GM18861 (cell line): ENCODE measurements at regions not wholly inside any gene's neighbourhood (a gene's known extent, or its start where the extent isn't known, plus 50 kb on each side); places are given as distances from the start of the nearest gene placed in this dataset.

ENCODE experiments used
- ATAC-seq: cut with Tn5 transposase; IDR thresholded peaks from one replicate; pipeline ENCODE4 v1.9.1; 2021; ENCODE audit not compliant: unreplicated experiment

DNA sequence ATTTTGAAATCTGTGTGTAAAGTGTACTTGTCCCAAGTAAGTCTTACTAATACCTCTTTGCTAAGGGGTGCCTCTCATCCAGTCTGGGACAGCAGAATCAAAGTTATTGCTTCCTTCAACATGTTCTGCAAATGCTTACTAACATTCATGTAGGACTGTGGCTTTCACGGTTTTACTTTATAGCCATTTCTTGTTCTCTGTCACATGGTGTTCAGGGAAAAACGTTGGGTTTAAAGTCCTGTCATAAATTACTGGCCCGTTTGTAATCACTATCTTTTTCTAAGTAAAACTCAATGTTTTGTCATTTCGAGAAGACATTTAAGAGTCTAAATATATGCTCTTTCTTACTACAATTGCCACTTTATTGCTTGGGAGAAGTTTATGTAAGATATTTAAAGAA lies 321.1 kb downstream of the STIM2 start:
- no peak for ATAC-seq

DNA sequence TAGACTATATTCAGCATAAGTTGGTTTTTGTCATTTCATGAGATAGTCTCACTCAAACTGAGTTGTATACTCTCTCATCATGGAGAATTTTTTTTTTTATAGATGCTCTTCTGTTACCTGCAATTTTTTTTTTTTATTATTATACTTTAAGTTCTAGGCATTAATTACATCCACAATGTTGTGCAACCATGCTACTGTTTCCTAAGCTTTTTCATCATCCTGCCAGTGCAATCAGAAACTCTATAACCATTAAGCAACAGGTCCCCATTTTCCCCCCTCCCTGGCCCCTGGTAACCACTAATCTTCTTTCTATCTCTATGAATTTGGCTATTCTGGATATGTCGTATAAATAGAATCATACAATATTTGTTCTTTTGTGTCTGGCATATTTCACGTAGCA lies 321.6 kb downstream of the STIM2 start:
- no peak for ATAC-seq

DNA sequence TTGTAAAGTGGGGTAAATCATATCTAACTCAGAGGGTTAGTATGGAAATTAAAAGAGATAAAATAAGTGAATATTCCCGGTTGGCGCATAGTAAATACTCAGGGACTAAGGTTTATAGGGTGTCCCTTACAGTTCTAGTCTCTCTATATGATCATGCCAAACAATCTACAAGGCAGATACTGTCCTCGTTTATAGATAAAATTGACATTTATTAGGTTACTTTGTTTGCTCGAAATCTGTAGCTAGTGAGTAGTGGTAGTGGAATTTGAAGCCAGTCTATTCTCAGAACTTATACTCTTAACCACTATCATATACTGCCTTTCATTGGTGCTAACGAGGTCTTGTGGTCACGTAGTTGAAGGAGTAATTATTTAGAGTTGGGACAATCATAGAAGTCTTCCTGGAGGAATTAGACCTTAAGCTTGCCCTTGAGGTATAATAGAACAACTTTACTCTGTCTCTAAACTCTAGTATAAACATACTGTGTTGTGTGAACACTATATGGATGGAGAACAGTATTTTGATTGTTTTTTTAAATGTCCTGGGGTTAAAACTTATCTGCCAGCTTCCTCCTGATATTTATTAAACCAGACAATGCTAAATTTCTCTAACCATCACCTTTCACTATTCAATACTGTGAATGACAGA lies 324.0 kb downstream of the STIM2 start:
- no peak for ATAC-seq

DNA sequence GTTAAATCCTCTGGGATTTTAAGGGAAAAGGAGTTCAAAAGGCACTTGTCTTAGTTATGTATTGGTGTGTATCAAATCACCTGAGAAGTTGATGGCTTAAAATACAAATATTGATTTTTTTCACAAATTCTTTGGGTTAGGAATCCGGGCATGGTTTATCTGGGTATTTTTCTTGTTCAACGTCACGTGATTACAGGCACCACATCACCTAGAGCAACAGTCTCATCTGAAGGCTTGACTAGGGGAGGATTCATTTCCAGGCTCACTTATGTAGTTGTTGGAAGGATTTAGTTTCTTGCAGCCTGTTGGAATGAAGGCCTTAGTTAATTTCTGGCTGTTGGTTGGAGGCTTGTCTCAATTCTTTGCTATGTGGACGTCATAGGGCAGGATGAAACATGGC lies 326.1 kb downstream of the STIM2 start:
- ATAC-seq = no peak

DNA sequence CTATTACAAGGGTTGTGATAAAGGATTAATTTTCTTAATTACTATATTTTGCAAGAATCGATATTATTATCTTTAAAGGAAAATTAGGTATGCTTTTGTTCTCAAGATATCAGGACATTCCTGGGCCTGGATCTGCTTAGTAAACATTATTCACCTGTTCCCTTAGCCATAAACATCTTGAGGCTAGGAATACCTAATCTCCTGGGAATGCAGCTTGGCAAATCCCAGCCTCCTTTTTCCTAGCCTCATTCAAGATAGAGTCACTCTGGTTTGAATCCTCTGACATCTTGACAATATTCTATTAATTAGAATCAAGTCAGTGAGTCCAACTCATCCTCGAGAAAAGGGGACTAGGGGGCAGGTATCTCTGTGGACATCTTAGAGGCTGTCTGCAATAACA lies 327.1 kb downstream of the STIM2 start:
- ATAC-seq = no peak

DNA sequence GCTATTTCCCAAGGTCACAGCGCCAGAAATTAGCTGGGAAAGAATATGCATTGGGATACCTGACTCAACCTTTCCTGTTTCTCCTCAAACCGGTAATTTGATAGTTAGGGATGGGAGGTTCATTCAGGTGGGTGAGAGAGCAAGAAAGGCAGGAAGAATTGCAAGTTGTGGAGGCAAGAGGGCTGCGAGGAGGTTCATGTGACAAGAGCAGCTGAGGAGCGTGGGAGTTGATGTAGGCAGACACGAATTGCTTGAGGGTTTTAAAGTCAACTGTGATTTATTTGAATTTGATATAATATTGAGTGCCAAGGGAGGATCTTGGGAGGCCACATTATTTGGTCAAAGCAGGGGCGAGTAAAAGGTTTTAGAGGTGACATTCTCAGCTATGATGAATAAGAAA lies 329.0 kb downstream of the STIM2 start:
- no peak for ATAC-seq

DNA sequence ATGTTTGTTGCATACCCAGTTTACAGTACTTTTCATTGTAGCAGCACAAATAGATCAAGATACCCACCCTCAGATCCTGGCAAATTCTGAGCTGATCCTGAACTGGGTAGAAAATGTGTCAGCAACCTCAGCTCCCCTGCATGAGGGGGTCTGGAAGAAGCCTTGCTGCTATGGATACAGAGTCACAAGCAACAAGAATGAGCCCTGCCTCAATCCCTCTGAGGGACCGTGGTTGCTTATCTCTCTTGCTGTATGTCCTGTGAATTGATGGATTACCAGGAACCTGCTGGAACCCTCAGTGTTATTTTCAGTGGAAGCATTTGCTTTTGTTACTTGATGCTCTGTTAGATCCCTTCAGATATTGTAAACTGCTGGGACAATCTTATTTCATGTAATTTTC lies 331.0 kb downstream of the STIM2 start:
- no peak for ATAC-seq

DNA sequence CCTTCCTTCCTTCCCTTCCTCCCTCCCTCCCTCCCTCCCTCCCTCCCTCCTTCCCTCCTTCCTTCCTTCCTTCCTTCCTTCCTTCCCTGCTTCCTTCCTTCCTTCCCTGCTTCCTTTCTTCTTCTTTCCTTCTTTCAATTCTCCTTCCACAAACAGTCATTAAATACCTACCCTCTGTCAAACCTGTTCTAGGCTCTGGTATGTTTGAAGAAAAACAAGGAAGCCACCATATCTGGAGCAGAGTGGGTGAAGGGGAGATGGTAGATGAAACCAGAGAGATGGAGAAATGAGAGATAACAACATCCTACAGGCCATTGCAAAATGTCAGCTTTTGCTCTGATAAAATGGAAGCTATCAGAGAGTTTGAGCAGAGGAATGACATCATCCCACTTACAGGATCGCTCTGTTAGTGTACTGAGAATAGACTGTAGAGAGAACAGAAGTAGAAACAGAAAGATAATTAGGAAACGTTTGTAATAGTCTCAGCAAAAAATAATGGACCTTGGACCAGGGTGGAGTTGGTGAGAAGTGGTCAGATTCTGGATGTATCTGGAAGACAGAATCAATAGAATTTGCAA lies 334.0 kb downstream of the STIM2 start:
- no peak for ATAC-seq

DNA sequence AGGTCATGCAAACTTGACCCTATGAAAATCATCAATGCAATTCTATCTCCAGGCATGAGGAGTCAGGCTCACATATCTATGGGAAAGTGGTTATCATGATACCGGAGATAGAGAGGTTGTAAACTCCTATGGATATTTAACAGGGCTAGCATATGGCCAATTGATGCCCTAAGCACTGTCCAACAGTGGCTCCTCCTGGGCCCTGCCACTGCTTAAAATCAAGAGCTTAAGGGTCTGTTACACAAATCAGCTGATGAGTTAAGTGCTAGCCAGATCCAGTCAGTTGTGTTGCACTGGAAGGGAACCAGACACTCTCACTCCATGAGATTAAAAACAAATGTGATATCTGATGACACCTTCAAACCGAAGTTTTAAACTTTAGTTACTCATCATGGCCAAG lies 337.6 kb downstream of the STIM2 start:
- no peak for ATAC-seq

DNA sequence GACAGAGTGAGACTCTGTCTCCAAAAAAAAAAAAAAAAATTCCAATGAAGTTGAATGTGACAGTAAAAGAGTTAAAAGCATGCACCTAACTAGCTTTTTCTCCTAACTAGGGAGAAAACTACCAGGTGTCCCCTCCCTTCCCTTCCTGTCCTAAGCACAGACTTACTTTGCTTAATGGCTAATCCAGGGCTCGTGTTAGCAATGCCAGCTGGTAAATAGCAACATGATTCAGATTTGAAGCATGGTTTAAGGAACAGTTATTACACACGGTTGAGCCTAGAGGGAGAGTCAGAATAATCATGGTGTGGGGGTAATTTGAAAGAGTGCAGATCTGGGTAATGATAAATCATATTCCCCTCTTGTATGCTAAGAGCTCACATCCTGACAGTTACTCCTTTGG lies 338.3 kb downstream of the STIM2 start:
- no peak for ATAC-seq

DNA sequence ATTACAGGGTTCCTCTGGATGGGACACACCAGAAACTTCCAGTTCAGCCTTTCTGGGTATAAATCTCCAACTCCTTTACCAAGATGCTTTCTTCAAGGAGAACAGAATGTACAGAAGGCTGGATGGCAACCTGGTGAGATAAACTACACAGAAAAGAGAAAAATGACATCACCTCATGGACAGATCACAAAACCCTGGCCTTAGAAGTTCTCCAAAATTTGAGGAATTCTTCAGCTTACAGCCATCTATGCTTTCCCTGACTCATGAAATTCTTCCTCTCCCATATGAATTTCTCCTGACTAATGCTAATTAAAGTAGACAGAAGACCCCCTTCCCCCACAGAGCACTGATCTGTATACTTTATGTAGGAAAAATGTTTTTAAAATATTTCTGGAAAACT lies 345.4 kb downstream of the STIM2 start:
- no peak for ATAC-seq

DNA sequence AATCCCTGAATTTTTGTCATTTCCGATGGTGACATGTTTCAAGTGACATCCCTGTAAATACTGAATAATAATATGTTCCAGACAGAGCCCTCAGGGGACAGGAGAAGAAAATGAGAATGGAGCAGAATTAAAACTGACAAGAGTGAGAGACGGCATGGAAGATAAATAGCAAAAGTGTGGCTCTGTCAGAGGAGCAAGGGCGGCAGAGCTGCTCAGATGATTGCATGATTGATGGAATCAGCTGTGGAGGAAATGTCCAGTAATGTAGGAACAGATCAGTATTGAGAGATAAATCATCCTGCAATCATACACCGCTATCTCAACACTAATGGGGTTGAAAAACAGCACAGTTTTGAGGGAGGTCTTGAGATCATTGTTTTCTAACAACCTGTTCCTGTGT lies 350.3 kb downstream of the STIM2 start:
- ATAC-seq = no peak

DNA sequence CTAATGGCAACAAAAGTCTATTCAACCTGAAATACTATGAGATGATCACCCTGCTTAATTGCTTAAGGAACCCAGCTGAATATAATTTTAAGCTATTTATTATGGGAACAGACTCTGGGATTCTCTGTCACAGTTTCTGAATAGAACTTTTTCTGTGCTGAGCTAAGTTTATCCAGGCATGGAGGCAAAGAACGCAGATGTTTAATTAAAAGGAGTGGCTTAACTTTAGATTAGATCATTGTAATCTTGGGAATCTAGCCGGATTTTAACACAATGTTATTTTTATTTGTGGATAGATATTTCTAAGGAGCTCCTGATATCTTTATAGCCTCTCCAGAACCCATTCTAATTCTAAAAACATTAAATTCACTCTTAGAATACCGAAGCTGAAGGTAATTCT lies 353.4 kb downstream of the STIM2 start:
- ATAC-seq = no peak

DNA sequence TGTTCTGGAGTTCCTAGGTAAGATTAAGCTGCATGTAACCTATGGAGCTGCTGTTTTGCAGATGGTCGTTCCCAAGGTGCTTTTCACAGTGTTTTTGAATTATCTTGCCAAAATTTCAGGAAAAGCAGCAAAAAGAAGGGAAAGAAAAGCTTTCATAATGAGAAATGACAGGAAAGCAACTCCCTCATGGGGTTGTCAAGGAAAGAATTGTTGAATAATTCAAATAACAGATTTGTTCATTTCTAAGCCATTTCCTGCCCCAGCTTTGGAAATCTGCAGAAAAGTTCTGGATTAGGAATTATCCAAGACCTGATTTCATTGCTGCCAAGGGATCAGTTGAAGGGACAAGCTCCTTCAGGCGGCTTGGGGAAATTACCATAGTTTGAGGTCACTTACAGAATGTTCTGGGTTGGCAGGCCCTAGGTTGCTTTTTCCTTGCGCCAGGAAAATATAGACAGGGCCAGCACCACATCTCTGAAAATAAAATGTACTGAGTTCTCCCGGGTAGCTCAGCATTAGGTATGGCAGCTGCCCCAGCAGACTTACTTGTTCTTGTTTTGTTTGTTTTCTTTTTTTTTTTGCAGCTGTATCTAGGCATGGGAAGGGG lies 354.7 kb downstream of the STIM2 start:
- no peak for ATAC-seq

DNA sequence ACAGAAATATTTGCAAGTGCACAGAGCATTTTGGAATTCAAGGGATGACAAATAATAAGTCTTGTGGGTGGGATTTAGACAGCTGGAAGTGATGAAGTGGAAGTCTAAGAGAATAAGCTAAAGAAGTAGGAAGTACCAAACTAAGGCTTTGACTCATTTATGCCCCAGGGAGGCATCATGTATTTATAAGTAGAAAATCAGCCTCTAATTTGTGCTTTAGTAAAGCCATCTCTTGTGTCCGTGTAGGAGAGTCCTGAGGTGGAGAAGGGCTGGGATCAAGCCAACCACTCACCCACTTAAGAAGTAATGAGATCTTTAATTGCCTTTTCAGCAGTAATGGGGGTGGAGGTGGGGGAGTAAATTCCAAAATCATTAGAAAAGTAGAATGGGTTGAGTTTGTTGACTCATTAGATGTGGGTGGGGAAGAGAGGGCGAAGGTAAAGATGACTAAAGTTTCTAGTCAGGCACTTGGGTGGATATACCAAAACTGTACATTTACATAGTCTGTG lies 356.7 kb downstream of the STIM2 start:
- no peak for ATAC-seq

DNA sequence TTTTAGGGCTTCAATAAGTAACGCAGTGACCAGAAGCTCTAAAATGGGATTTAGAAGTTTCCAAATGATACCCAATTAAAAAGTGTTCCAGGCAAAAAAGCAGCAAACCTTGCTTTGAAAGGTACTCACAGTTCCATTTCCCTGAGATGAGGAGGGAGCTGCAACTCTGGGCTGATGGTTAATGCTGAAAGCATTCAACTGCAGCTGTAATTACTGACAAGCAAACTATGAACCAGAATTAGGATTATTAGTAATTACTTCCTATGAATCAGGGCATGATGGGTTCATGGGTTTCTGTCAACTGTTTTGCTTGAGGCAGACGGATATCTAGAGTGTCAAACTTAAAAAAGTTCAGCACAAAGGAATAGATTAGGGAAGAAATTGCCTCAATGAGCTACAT lies 357.4 kb downstream of the STIM2 start:
- no peak for ATAC-seq

DNA sequence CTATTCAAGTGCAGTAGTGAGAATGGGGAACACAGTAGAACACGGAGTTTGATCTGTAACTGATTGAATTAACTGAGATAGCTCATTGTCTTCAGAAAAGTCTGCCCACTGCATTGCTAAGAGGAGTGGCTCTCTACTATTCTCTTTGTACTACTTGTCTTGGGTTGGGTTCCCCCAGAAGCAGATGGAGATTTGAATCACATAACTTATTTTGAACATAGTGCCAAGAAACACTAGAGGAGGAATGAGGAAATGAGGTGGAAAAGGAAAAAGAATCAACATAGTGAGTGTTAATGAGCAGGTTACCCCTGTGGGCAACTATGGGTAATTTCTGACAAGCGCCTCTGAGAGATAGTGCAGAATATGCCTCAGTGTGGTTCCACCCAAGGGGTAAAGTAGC lies 362.7 kb downstream of the STIM2 start:
- ATAC-seq = no peak

DNA sequence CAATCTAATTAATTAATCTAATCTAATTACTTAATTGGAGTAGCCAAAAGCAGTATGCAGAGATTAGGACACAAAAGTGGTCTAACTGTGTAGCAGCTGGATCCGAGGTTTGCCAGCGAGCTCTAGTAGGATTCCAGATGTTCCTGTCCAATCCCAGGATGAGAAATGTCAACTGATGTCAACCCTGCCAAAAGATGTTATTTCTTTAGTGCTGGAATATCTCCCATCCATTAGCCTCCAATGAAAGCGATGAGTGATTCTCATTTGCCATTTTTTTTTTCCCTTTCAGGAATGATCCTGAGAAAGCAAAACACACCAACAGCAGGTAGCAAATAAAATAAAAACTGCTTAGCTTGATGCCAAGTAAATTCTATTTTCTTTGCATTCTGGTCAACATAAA lies 372.9 kb downstream of the STIM2 start:
- no peak for ATAC-seq

DNA sequence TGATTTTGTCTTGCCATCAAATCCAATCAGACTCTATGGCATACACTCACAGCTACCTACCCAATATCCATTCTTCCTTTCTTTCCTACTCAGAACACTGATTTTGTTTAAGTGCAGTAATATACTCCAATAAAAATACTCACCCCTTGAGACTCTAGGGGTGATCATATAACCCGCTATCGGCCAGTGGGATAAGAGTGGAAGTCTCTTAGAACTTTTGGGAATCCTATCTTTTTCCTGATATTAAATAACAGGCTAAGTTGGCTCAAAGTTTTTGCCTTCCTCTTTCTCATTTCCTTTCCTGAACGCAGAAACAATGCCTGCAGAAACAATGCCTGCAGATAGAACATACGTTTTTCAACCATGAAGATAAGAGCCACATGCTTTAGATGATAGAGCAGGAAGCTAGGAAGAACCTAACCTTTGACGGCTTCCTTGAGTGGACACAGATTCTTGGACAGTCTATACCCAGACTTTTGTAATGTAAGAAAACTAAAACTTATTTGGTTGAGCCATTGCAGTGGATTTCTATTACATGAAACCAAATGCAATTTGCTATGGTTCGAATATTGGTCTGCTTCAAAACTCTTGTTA lies 373.8 kb downstream of the STIM2 start:
- no peak for ATAC-seq

DNA sequence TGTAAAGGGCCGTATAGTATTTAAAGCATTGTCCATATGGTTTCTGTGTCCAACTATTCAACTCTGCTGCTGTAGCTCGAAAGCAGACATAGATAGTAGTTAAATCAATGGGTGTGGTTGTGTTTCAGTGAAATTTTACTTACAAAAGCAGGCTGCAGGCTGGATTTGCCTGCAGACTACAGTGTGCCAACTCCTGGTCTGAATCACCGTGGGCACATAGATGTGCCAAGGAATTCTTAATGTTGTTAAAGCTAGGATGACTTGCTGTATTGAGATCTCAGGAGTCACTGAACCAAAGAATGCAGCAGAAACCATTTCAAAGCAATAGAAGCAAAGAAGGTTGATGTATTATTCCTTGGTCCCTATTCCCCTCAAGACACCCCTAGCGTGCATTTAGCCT lies 379.0 kb downstream of the STIM2 start:
- no peak for ATAC-seq

DNA sequence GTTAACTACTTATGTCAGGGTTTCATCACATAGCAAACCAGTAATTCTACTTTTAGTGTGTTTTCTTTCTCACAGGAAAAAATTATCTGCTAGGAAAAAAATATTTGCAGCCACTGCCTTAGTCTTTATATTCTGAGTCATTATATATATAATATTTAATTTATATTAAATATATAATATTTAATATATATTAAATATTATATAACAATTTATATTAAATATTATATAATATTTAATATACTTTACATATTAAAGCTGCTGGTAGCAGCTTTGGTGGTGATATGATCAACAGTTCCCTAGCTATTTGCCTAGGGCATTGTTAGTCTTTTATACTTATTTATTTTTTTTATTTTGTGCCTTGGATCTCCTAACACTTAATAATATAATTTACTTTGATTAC lies 381.6 kb downstream of the STIM2 start:
- ATAC-seq = no peak

DNA sequence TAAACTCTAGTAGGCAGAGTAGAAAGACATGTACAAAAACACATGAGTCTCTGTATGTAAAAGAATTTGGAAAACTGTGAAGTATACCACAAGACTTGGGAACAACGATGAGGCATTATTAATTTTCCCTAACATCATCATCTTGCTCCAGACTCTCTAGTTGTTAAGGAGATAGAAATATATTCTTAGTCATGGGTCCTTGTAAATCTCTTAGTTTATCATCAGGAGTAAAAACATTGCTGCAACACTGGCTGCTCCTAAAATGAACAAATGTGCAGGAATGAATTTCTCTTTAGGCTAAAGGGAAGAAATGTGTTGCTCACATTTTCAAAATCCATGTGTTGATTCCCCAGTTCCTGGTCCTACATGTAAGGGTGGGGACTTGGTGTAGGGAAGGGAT lies 384.6 kb downstream of the STIM2 start:
- no peak for ATAC-seq
